ENCODE measurements at regions not wholly inside any gene's neighbourhood (a gene's known extent, or its start where the extent isn't known, plus 50 kb on each side); places are given as distances from the start of the nearest gene placed in this dataset.

- no peak for DNase-seq
- 94% methylated on average over 2 of the region's 2 CpGs for WGBS (ENCODE audit: insufficient coverage)
- H3K4me3 Mint-ChIP-seq = no peak overlapping the region
- no peaks in the 10 kb centered on the region for H3K9me3 ChIP-seq (ENCODE audit: control insufficient read depth, insufficient read depth, low read length)
- H3K4me1 ChIP-seq (ENCODE audit: control insufficient read depth, insufficient read depth, low read length) = no peaks in the 10 kb centered on the region
- H3K27ac ChIP-seq (ENCODE audit: low read length) = no peak overlapping the region
- H3K27me3 ChIP-seq (ENCODE audit: control insufficient read depth, insufficient read depth, low read length) = no peaks in the 10 kb centered on the region
- intact Hi-C loops (cut with micrococcal nuclease) = loop anchor here (5.0 to 10.0 kb wide), 2 partner anchors 934 to 962 kb away; no protein-coding TSS in a partner anchor
- H3K9me3 Mint-ChIP-seq = no peaks in the 10 kb centered on the region
- no peaks in the 10 kb centered on the region for H3K36me3 ChIP-seq (ENCODE audit: control insufficient read depth, insufficient read depth, low read length)
- peaks cover 0 to 17% of the 10 kb centered on the region in 2 donors for H3K27me3 Mint-ChIP-seq (ENCODE audit: low read depth in 2 of 2)
- H3K4me3 ChIP-seq (ENCODE audit: low read length) = no peak overlapping the region
- ATAC-seq = no peak
- H3K4me1 Mint-ChIP-seq = no peaks in the 10 kb centered on the region
- TF ChIP-seq CTCF (IDR thresholded peaks at IDR 0.05) = no peak
- H3K27ac Mint-ChIP-seq = no peak overlapping the region
- no peaks in the 10 kb centered on the region for H3K36me3 Mint-ChIP-seq
These were observed 311.6 kb upstream of the CLINT1 start for GRCh38 chr5:158170534-158170933.

- WGBS (ENCODE audit: insufficient coverage) = 74% methylated on average over 3 of the region's 3 CpGs
- no peaks in the 10 kb centered on the region for H3K9me3 Mint-ChIP-seq
- intact Hi-C loops (cut with micrococcal nuclease) = loop anchor here (5.0 to 10.0 kb wide), 2 partner anchors 935 to 962 kb away; no protein-coding TSS in a partner anchor
- no peak overlapping the region for H3K4me3 Mint-ChIP-seq
- Histone ChIP-seq H3K4me3 (ENCODE audit: low read length) (no peak overlapping the region), H3K27me3 (ENCODE audit: control insufficient read depth, insufficient read depth, low read length) (no peaks in the 10 kb centered on the region), H3K9me3 (ENCODE audit: control insufficient read depth, insufficient read depth, low read length) (no peaks in the 10 kb centered on the region), H3K4me1 (ENCODE audit: control insufficient read depth, insufficient read depth, low read length) (no peaks in the 10 kb centered on the region), H3K36me3 (ENCODE audit: control insufficient read depth, insufficient read depth, low read length) (no peaks in the 10 kb centered on the region), H3K27ac (ENCODE audit: low read length) (no peak overlapping the region)
- H3K27me3 Mint-ChIP-seq (ENCODE audit: low read depth in 2 of 2) = peaks cover 3 to 18% of the 10 kb centered on the region in 2 donors
- H3K4me1 Mint-ChIP-seq = no peaks in the 10 kb centered on the region
- DNase-seq (no peak), ATAC-seq (no peak)
- H3K27ac Mint-ChIP-seq = no peak overlapping the region
- H3K36me3 Mint-ChIP-seq = no peaks in the 10 kb centered on the region
- no peak for TF ChIP-seq CTCF (IDR thresholded peaks at IDR 0.05)
These were observed 311.1 kb upstream of the CLINT1 start for GRCh38 chr5:158170060-158170459.

GRCh38 chr5:158166424-158166823 lies 307.5 kb upstream of the CLINT1 start:
- H3K27ac Mint-ChIP-seq = no peak overlapping the region
- Histone ChIP-seq H3K27ac (ENCODE audit: low read length) (no peak overlapping the region), H3K4me1 (ENCODE audit: control insufficient read depth, insufficient read depth, low read length) (no peaks in the 10 kb centered on the region), H3K4me3 (ENCODE audit: low read length) (no peak overlapping the region), H3K27me3 (ENCODE audit: control insufficient read depth, insufficient read depth, low read length) (no peaks in the 10 kb centered on the region), H3K9me3 (ENCODE audit: control insufficient read depth, insufficient read depth, low read length) (no peaks in the 10 kb centered on the region), H3K36me3 (ENCODE audit: control insufficient read depth, insufficient read depth, low read length) (no peaks in the 10 kb centered on the region)
- ATAC-seq (no peak), DNase-seq (no peak)
- peaks cover 5 to 19% of the 10 kb centered on the region in 2 donors for H3K27me3 Mint-ChIP-seq (ENCODE audit: low read depth in 2 of 2)
- H3K4me1 Mint-ChIP-seq = no peaks in the 10 kb centered on the region
- no peak for TF ChIP-seq CTCF (IDR thresholded peaks at IDR 0.05)
- H3K36me3 Mint-ChIP-seq = no peaks in the 10 kb centered on the region
- intact Hi-C loops (cut with micrococcal nuclease) = no loop called here
- WGBS (ENCODE audit: insufficient coverage) = 63% methylated on average over 5 of the region's 5 CpGs
- no peak overlapping the region for H3K4me3 Mint-ChIP-seq
- H3K9me3 Mint-ChIP-seq = no peaks in the 10 kb centered on the region

- Mint-ChIP-seq H3K36me3 (no peaks in the 10 kb centered on the region), H3K27me3 (ENCODE audit: low read depth in 2 of 2) (peaks cover 5 to 19% of the 10 kb centered on the region in 2 donors)
- DNase-seq = no peak
These were observed 306.7 kb upstream of the CLINT1 start for GRCh38 chr5:158165647-158166046.

More at GRCh38 chr5:158165647-158166046, 306.7 kb upstream of the CLINT1 start:
- Mint-ChIP-seq H3K27ac (no peak overlapping the region), H3K4me1 (no peaks in the 10 kb centered on the region), H3K9me3 (no peaks in the 10 kb centered on the region), H3K4me3 (no peak overlapping the region)
- H3K27ac ChIP-seq (ENCODE audit: low read length) = no peak overlapping the region
- TF ChIP-seq CTCF (IDR thresholded peaks at IDR 0.05) = no peak
- intact Hi-C loops (cut with micrococcal nuclease) = no loop called here
- H3K27me3 ChIP-seq (ENCODE audit: control insufficient read depth, insufficient read depth, low read length) = no peaks in the 10 kb centered on the region
- no peaks in the 10 kb centered on the region for H3K36me3 ChIP-seq (ENCODE audit: control insufficient read depth, insufficient read depth, low read length)
- H3K4me3 ChIP-seq (ENCODE audit: low read length) = no peak overlapping the region
- H3K4me1 ChIP-seq (ENCODE audit: control insufficient read depth, insufficient read depth, low read length) = no peaks in the 10 kb centered on the region
- H3K9me3 ChIP-seq (ENCODE audit: control insufficient read depth, insufficient read depth, low read length) = no peaks in the 10 kb centered on the region
- ATAC-seq = no peak

All from natural killer cell (primary cell).